CD4-positive, alpha-beta T cell (primary cell): ENCODE measurements at regions not wholly inside any gene's neighbourhood (a gene's known extent, or its start where the extent isn't known, plus 50 kb on each side); places are given as distances from the start of the nearest gene placed in this dataset.

Experiments used
- ATAC-seq: fragments of 200-7000 bp; cut with Tn5 transposase; one replicate; pipeline ENCODE4 v1.10.0; 2022; ENCODE audit warnings: mild to moderate bottlenecking; ENCODE audit not compliant: poor library complexity
- CTCF ChIA-PET: fragments of 350-600 bp; sonication (Branson Sonifier 250); formaldehyde crosslinking; loops from one replicate; lab custom pipeline; 2021; ENCODE audit warnings: antibody characterized with exemption, inconsistent platforms; lab: Charles Lee
- POLR2A ChIA-PET: fragments of 350-600 bp; sonication (Branson Sonifier 250); formaldehyde crosslinking; loops from one replicate; lab custom pipeline; 2021; ENCODE audit warnings: antibody characterized with exemption, inconsistent platforms; lab: Charles Lee
- DNase-seq, 14 experiments: peaks; one replicate each; pipeline ENCODE4 v3.0.0-alpha.2; 2013 to 2020; ENCODE audit warnings: mixed read lengths in 2 of 14
- H3K27ac ChIP-seq, 2 donors: one replicate each; pipeline versions ENCODE4 v1.5.1 to v1.7.0; 2013; ENCODE audit warnings: low read length in 2 of 2, low read depth in 1 of 2, mild to moderate bottlenecking in 1 of 2
- H3K27me3 ChIP-seq, 2 experiments: 1 replicate in 1 of 2; 2 replicates in 1 of 2; pipeline versions ENCODE4 v1.6.1 to v1.7.0; 2013; ENCODE audit warnings: low read length in 2 of 2, control low read depth in 1 of 2, mild to moderate bottlenecking in 1 of 2, moderate library complexity in 1 of 2; ENCODE audit not compliant: insufficient read depth in 2 of 2, control insufficient read depth in 1 of 2
- H3K36me3 ChIP-seq: one replicate; pipeline ENCODE4 v1.6.1; 2013; ENCODE audit warnings: low read length, control low read depth; ENCODE audit not compliant: insufficient read depth
- H3K4me1 ChIP-seq: one replicate; pipeline ENCODE4 v1.6.1; 2013; ENCODE audit warnings: low read length, control low read depth; ENCODE audit not compliant: insufficient read depth
- H3K4me3 ChIP-seq: one replicate; pipeline ENCODE4 v1.5.1; 2013; ENCODE audit warnings: mild to moderate bottlenecking, low read length, moderate library complexity
- H3K9me3 ChIP-seq, 2 experiments: 1 replicate in 1 of 2; 2 replicates in 1 of 2; pipeline versions ENCODE4 v1.6.1 to v1.7.0; 2013; ENCODE audit warnings: low read length in 2 of 2, mild to moderate bottlenecking in 2 of 2, control low read depth in 1 of 2, moderate library complexity in 1 of 2; ENCODE audit not compliant: control insufficient read depth in 1 of 2, insufficient read depth in 1 of 2
- H3K27ac Mint-ChIP-seq: one replicate; pipeline ENCODE4 v1.8.0; 2020; ENCODE audit warnings: mixed read lengths
- H3K27me3 Mint-ChIP-seq: one replicate; pipeline ENCODE4 v1.8.0; 2021; ENCODE audit warnings: mixed read lengths
- H3K36me3 Mint-ChIP-seq: one replicate; pipeline ENCODE4 v1.8.0; 2021; ENCODE audit warnings: low read depth, mixed read lengths
- H3K4me1 Mint-ChIP-seq: one replicate; pipeline ENCODE4 v1.8.0; 2021; ENCODE audit warnings: low read depth, mixed read lengths
- H3K4me3 Mint-ChIP-seq: one replicate; pipeline ENCODE4 v1.8.0; 2020; ENCODE audit warnings: mild to moderate bottlenecking, mixed read lengths
- H3K9me3 Mint-ChIP-seq: one replicate; pipeline ENCODE4 v1.8.0; 2020; ENCODE audit warnings: mixed read lengths
- CTCF ChIP-seq: fragments of 200-600 bp; IDR thresholded peaks from one replicate; pipeline ENCODE4 v1.8.0; 2022; ENCODE audit warnings: antibody characterized with exemption, mild to moderate bottlenecking
- intact Hi-C, 2 experiments: fragments of 100-400 bp; cut with DNase I in 1 of 2; cut with micrococcal nuclease in 1 of 2; formaldehyde crosslinking; loops; one replicate each; pipeline versions ENCODE4 v1.15.1 to v1.9.0; 2023 to 2025; cut with DNase I, micrococcal nuclease

GRCh38 chr5:61854531-61854930, 451.5 kb upstream of the KIF2A start:
- CTCF ChIA-PET: no interaction called here
- no peaks in the 10 kb centered on the region for H3K27me3 Mint-ChIP-seq
- H3K36me3 Mint-ChIP-seq: no peaks in the 10 kb centered on the region
- no peaks in the 10 kb centered on the region for H3K27me3 ChIP-seq
- intact Hi-C loops: no loop called here
- H3K4me1 Mint-ChIP-seq: no peaks in the 10 kb centered on the region
- H3K27ac Mint-ChIP-seq: no peak overlapping the region
- no peak for TF ChIP-seq CTCF
- DNase-seq (no peak), ATAC-seq (no peak)
- H3K4me1 ChIP-seq: no peaks in the 10 kb centered on the region
- no peak overlapping the region for H3K4me3 Mint-ChIP-seq
- no peak overlapping the region for H3K27ac ChIP-seq
- peaks cover 0 to under 1% of the 10 kb centered on the region in 2 experiments for H3K9me3 ChIP-seq
- no peak overlapping the region for H3K4me3 ChIP-seq
- POLR2A ChIA-PET: no interaction called here
- H3K36me3 ChIP-seq: no peaks in the 10 kb centered on the region
- H3K9me3 Mint-ChIP-seq: peaks cover 5% of the 10 kb centered on the region

DNA sequence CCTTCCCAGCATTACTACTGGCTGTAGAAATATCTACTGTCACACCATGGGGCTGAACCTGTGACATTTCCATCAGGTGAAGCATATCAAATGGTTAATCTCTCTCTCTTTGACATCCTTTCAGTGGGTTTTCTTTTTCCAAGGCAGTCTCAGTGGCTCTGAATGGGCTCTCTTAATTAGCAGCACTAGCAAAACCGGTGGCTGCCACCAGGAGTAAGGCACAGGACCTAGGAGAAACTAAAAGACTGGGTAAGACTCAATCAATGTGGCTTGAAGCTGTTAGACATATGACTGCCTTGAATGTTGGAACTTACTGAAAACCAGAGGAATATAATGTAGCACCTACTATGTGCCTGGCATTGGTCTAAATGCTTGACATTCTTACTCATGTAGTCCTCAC, 445.0 kb upstream of the KIF2A start:
- POLR2A ChIA-PET: no interaction called here
- Histone ChIP-seq H3K36me3 (no peaks in the 10 kb centered on the region), H3K4me3 (no peak overlapping the region), H3K27me3 (no peaks in the 10 kb centered on the region), H3K27ac (no peak overlapping the region), H3K9me3 (peaks cover 0 to 3% of the 10 kb centered on the region in 2 experiments), H3K4me1 (no peaks in the 10 kb centered on the region)
- no peaks in the 10 kb centered on the region for H3K4me1 Mint-ChIP-seq
- CTCF ChIA-PET: no interaction called here
- no peaks in the 10 kb centered on the region for H3K27me3 Mint-ChIP-seq
- H3K4me3 Mint-ChIP-seq: no peak overlapping the region
- intact Hi-C loops: no loop called here
- TF ChIP-seq CTCF: no peak
- DNase-seq (no peak), ATAC-seq (no peak)
- no peak overlapping the region for H3K27ac Mint-ChIP-seq
- H3K9me3 Mint-ChIP-seq: peaks cover 5% of the 10 kb centered on the region
- no peaks in the 10 kb centered on the region for H3K36me3 Mint-ChIP-seq

- Mint-ChIP-seq H3K4me1 (no peaks in the 10 kb centered on the region), H3K9me3 (peaks cover 3% of the 10 kb centered on the region), H3K27ac (no peak overlapping the region), H3K27me3 (no peaks in the 10 kb centered on the region), H3K4me3 (no peak overlapping the region), H3K36me3 (no peaks in the 10 kb centered on the region)
- H3K4me1 ChIP-seq: no peaks in the 10 kb centered on the region
- peaks cover 0 to 8% of the 10 kb centered on the region in 2 experiments for H3K9me3 ChIP-seq
- DNase-seq: no peak
- TF ChIP-seq CTCF: no peak
- H3K27ac ChIP-seq: no peak overlapping the region
- no peaks in the 10 kb centered on the region for H3K27me3 ChIP-seq
- ChIA-PET POLR2A (no interaction called here), CTCF (no interaction called here)
- H3K4me3 ChIP-seq: no peak overlapping the region
- no peaks in the 10 kb centered on the region for H3K36me3 ChIP-seq
- intact Hi-C loops: no loop called here
- ATAC-seq: no peak
These were observed 439.1 kb upstream of the KIF2A start for GRCh38 chr5:61866930-61867329.
